ENCODE measurements at regions not wholly inside any gene's neighbourhood (a gene's known extent, or its start where the extent isn't known, plus 50 kb on each side); places are given as distances from the start of the nearest gene placed in this dataset.
"Not testable (repeated sequence)": the region's sequence is repeated elsewhere in the genome, so short reads cannot be mapped to it uniquely, and the experiment has no call there.

DNA sequence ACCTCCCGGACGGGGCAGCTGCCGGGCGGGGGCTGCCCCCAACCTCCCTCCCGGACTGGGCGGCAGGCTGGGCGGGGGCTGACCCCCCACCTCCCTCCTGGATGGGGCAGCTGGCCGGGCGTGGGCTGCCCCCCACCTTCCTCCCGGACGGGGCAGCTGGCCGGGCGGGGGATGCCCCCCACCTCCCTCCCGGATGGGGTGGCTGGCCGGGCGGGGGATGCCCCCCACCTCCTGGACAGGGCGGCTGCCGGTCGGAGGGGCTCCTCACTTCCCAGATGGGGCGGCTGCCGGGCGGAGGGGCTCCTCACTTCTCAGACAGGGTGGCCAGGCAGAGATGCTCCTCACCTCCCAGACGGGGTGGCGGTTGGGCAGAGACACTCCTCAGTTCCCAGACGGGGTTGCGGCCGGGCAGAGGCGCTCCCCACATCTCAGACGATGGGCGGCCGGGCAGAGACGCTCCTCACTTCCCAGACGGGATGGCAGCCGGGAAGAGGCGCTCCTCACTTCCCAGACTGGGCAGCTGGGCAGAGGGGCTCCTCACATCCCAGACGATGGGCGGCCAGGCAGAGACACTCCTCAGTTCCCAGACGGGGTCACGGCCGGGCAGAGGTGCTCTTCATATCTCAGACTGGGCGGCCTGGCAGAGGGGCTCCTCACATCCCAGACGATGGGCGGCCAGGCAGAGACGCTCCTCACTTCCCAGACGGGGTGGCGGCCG is 691.1 kb downstream of the BRINP1 start:
- H3K4me1 Mint-ChIP-seq (ENCODE audit: low read depth); H3K4me3 Mint-ChIP-seq; H3K36me3 Mint-ChIP-seq (ENCODE audit: low read depth); intact Hi-C loops (cut with micrococcal nuclease); H3K27me3 Mint-ChIP-seq (ENCODE audit: insufficient read depth); H3K27ac Mint-ChIP-seq; DNase-seq (ENCODE audit: low spot score); H3K9me3 Mint-ChIP-seq: not testable (repeated sequence)

DNA sequence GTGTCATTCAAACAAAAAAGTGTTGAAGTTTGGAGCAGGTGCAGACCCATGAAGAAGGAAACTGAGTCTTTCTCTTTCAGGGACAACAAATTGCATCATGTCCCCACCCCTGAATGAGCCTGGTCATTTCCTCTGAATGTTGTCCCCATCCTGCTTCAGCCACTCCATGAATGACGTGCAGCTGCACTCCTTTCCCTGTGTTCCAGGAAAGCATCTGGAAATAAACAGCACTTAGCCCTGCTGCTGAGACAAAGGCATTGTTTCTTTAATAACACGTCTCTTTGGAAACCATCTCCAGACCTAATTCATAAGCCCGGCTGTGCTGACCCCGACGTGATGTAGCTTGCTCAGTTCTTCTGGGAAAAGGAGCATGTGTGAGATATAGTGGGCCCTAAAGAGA is 682.3 kb downstream of the BRINP1 start:
- DNase-seq (ENCODE audit: low spot score): no peak
- Mint-ChIP-seq H3K27me3 (ENCODE audit: insufficient read depth) (no peaks in the 10 kb centered on the region), H3K4me3 (no peak overlapping the region), H3K27ac (no peak overlapping the region), H3K9me3 (no peaks in the 10 kb centered on the region), H3K4me1 (ENCODE audit: low read depth) (no peaks in the 10 kb centered on the region), H3K36me3 (ENCODE audit: low read depth) (no peaks in the 10 kb centered on the region)
- intact Hi-C loops (cut with micrococcal nuclease): no loop called here

DNA sequence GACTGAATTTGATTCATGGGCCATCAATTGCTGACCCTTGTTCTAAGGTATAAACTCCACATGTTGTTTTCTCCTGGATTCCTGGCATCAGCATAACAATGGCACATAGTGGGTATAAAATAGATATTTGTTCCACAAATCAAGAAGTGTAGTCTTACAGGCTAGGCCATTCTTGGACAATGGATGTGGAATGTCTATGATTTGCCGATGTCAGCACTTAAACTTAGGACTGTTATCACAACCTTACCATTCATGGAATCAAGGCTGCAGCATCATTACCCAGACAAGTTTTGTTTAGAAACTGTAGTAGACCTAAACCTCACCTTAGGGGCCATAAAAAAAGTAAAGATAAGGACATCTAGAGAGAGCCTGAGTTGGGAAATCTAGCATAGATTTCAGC is 680.0 kb downstream of the BRINP1 start:
- Mint-ChIP-seq H3K4me1 (ENCODE audit: low read depth) (no peaks in the 10 kb centered on the region), H3K9me3 (no peaks in the 10 kb centered on the region), H3K4me3 (no peak overlapping the region), H3K27me3 (ENCODE audit: insufficient read depth) (no peaks in the 10 kb centered on the region), H3K36me3 (ENCODE audit: low read depth) (no peaks in the 10 kb centered on the region), H3K27ac (no peak overlapping the region)
- intact Hi-C loops (cut with micrococcal nuclease): no loop called here
- DNase-seq (ENCODE audit: low spot score): no peak

DNA sequence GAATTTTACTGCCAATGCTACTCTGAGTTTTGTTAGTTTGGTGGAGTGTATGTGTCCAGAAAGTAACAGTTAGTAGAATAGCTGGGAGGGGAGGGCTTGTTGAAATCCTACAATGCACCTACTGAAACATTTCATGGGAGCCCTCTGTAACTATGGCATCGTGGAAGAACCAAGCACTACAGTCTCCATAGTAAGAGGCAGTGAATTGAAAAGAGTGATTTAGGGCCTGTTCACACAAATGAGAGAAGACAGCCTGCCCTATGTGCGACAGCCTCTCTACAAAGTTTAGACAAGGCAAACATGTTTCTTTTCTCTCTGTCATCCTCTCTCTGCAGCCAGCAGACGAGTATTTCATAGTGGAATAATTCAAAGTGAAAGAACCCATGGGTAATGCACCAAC is 676.6 kb downstream of the BRINP1 start:
- no peak overlapping the region for H3K27ac Mint-ChIP-seq
- DNase-seq (ENCODE audit: low spot score): no peak
- no peaks in the 10 kb centered on the region for H3K9me3 Mint-ChIP-seq
- H3K4me3 Mint-ChIP-seq: no peak overlapping the region
- no peaks in the 10 kb centered on the region for H3K36me3 Mint-ChIP-seq (ENCODE audit: low read depth)
- no peaks in the 10 kb centered on the region for H3K4me1 Mint-ChIP-seq (ENCODE audit: low read depth)
- intact Hi-C loops (cut with micrococcal nuclease): no loop called here
- no peaks in the 10 kb centered on the region for H3K27me3 Mint-ChIP-seq (ENCODE audit: insufficient read depth)

DNA sequence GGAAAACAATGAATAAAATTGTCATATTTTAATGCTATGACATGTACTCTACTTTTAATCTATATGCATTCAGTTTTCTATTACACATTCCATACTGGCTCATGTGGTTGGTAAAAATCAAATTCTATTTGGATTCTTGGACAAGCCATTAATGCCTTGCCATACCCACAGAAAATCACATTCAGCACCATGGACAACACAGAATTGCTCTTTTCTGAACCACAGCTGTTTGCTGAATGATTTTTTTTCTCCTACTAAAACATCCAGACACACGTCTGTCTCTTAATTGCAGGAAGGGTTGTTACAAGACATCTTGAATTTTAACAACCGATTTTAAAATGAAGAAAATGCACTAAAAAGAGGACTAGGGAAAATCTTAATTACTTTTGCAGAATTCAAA is 675.6 kb downstream of the BRINP1 start:
- Mint-ChIP-seq H3K27me3 (ENCODE audit: insufficient read depth) (no peaks in the 10 kb centered on the region), H3K4me3 (no peak overlapping the region), H3K4me1 (ENCODE audit: low read depth) (no peaks in the 10 kb centered on the region), H3K36me3 (ENCODE audit: low read depth) (no peaks in the 10 kb centered on the region), H3K9me3 (no peaks in the 10 kb centered on the region), H3K27ac (no peak overlapping the region)
- intact Hi-C loops (cut with micrococcal nuclease): no loop called here
- DNase-seq (ENCODE audit: low spot score): no peak

DNA sequence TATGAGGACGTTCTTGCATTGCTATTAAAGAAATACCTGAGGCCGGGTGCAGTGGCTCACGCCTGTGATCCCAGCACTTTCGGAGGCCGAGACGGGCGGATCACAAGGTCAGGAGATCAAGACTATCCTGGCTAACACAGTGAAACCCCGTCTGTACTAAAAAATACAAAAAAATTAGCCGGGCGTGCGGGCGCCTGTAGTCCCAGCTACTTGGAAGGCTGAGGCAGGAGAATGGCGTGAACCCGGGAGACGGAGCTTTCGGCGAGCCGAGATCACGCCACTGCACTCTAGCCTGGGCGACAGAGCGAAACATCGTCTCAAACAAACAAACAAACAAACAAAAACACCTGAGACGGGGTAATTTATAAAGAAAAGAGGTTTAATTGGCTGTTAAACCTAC is 674.0 kb downstream of the BRINP1 start:
- H3K9me3 Mint-ChIP-seq; H3K27ac Mint-ChIP-seq; intact Hi-C loops (cut with micrococcal nuclease); H3K27me3 Mint-ChIP-seq (ENCODE audit: insufficient read depth); DNase-seq (ENCODE audit: low spot score); H3K36me3 Mint-ChIP-seq (ENCODE audit: low read depth); H3K4me1 Mint-ChIP-seq (ENCODE audit: low read depth); H3K4me3 Mint-ChIP-seq: not testable (repeated sequence)

DNA sequence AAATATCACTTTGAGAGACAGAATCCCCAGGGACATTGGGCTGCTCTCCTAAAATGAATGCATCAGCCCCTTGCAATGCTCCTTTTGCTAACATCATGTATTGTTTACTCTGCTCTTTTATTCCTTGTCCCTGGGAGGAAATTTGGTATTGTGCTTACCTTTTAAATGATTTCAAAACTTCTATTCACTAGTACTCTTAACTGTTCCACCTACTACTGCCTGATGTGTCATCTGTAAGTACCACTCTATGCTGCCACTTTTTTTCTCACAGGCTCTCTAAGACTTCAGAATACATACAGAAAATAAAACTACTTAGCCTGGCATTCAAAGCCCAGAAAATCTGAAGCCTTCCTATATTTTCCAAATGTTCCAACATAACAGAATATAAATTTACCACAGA is 667.2 kb downstream of the BRINP1 start:
- no peak for DNase-seq (ENCODE audit: low spot score)
- H3K27ac Mint-ChIP-seq: no peak overlapping the region
- H3K36me3 Mint-ChIP-seq (ENCODE audit: low read depth): no peaks in the 10 kb centered on the region
- no peak overlapping the region for H3K4me3 Mint-ChIP-seq
- no peaks in the 10 kb centered on the region for H3K9me3 Mint-ChIP-seq
- intact Hi-C loops (cut with micrococcal nuclease): no loop called here
- no peaks in the 10 kb centered on the region for H3K27me3 Mint-ChIP-seq (ENCODE audit: insufficient read depth)
- no peaks in the 10 kb centered on the region for H3K4me1 Mint-ChIP-seq (ENCODE audit: low read depth)

DNA sequence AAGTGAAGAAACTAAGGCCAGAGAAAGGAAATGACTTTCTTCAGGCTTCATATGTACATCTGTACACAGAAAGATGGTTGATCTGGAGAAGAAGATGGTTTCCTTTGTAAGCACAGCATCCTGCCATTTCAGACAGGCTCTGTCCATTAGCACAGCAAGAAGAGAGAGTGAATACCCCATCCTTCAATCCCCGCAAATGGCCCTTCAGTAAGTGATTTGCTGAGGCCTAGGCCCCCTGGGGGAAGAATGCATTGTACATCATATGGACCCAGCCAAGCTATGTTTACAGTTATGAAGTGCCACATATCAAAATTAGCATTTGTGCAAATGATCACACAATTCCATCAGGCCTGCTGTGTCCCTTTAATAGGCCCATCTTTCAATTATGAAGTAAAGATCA is 657.4 kb downstream of the BRINP1 start:
- Mint-ChIP-seq H3K4me1 (ENCODE audit: low read depth) (no peaks in the 10 kb centered on the region), H3K4me3 (no peak overlapping the region), H3K27ac (no peak overlapping the region), H3K36me3 (ENCODE audit: low read depth) (no peaks in the 10 kb centered on the region), H3K27me3 (ENCODE audit: insufficient read depth) (no peaks in the 10 kb centered on the region), H3K9me3 (no peaks in the 10 kb centered on the region)
- DNase-seq (ENCODE audit: low spot score): no peak
- intact Hi-C loops (cut with micrococcal nuclease): no loop called here

DNA sequence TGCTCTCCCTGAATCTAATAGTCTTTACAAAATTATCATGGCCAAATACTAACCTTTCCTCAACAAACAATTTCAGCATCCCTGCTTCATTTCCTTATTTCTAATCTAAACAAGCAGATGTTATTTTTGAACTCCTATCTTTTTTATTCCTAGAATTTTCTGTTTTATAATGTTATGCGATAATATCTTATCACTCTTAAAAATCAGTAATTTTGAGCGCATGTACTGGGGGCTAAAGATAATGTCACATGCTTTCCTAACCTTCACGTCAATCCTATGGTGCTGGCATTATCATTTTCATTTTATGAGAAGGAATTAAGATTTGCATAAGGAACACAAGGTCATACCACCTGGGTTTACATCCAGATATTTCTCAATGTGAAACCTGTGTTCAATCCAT is 648.0 kb downstream of the BRINP1 start:
- no peak for DNase-seq (ENCODE audit: low spot score)
- Mint-ChIP-seq H3K4me3 (no peak overlapping the region), H3K27ac (no peak overlapping the region), H3K27me3 (ENCODE audit: insufficient read depth) (no peaks in the 10 kb centered on the region), H3K36me3 (ENCODE audit: low read depth) (no peaks in the 10 kb centered on the region), H3K9me3 (no peaks in the 10 kb centered on the region), H3K4me1 (ENCODE audit: low read depth) (no peaks in the 10 kb centered on the region)
- intact Hi-C loops (cut with micrococcal nuclease): no loop called here

DNA sequence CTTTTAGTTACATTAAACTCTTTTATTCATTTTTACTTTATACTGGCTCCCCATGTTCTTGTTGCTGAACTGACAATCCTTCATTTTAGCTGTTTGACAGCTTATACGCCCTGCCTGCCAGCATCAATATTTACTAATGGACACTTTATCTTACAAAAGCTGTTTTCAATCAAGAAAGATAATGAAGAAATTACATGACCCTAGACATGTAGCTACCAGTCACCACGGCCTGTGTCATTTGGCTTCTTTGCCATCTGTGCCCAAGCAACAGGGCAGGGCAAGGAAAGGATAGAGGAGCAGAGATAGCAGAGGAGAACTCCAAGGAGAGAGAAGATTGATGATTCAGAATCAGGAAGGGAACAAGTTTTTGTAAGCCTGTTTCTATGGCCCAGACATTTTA is 647.3 kb downstream of the BRINP1 start:
- H3K9me3 Mint-ChIP-seq: no peaks in the 10 kb centered on the region
- intact Hi-C loops (cut with micrococcal nuclease): no loop called here
- H3K4me1 Mint-ChIP-seq (ENCODE audit: low read depth): no peaks in the 10 kb centered on the region
- no peak for DNase-seq (ENCODE audit: low spot score)
- no peak overlapping the region for H3K27ac Mint-ChIP-seq
- H3K27me3 Mint-ChIP-seq (ENCODE audit: insufficient read depth): no peaks in the 10 kb centered on the region
- no peaks in the 10 kb centered on the region for H3K36me3 Mint-ChIP-seq (ENCODE audit: low read depth)
- no peak overlapping the region for H3K4me3 Mint-ChIP-seq

DNA sequence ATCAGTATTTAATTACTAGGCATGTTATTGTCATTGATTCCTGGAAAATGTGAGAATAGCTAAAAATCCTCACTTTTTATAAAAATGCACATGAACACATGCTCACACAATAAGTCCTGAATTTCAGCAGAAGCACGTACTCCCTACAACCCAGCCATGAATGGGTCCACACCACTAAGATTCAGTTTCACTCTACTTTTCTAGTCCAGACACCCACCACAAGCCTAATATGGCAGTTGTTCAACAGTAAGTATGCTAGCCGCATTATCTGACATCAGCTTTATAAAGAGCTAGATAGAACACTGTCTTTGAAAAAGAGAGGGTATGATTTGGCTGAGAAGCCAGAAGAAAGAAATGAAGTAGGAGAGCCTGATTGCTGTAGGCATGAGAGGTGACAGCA is 639.3 kb downstream of the BRINP1 start:
- Mint-ChIP-seq H3K27ac (no peak overlapping the region), H3K4me1 (ENCODE audit: low read depth) (no peaks in the 10 kb centered on the region), H3K27me3 (ENCODE audit: insufficient read depth) (no peaks in the 10 kb centered on the region), H3K4me3 (no peak overlapping the region), H3K36me3 (ENCODE audit: low read depth) (no peaks in the 10 kb centered on the region), H3K9me3 (peaks cover 16% of the 10 kb centered on the region)
- intact Hi-C loops (cut with micrococcal nuclease): no loop called here
- no peak for DNase-seq (ENCODE audit: low spot score)

DNA sequence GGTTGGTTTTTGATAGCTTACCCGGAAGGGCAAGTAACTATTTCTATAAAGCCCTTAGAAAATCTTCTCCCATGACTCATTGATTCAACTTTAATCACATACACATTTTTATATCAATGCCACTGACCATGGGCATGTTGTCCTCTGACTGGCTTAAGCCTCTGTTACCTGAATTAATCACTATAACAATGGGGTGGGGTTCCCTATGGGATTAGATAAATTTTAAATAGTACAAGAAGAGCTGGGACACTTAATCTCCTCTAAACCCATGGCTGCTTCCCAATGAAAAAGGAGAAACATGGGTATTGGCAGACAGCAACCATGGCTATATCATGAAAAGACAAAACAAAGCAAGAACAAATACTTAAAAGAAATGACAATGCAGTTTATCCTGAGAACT is 636.2 kb downstream of the BRINP1 start:
- Mint-ChIP-seq H3K9me3 (peaks cover 26% of the 10 kb centered on the region), H3K27ac (no peak overlapping the region), H3K4me1 (ENCODE audit: low read depth) (no peaks in the 10 kb centered on the region), H3K27me3 (ENCODE audit: insufficient read depth) (no peaks in the 10 kb centered on the region), H3K36me3 (ENCODE audit: low read depth) (no peaks in the 10 kb centered on the region), H3K4me3 (no peak overlapping the region)
- intact Hi-C loops (cut with micrococcal nuclease): no loop called here
- no peak for DNase-seq (ENCODE audit: low spot score)

DNA sequence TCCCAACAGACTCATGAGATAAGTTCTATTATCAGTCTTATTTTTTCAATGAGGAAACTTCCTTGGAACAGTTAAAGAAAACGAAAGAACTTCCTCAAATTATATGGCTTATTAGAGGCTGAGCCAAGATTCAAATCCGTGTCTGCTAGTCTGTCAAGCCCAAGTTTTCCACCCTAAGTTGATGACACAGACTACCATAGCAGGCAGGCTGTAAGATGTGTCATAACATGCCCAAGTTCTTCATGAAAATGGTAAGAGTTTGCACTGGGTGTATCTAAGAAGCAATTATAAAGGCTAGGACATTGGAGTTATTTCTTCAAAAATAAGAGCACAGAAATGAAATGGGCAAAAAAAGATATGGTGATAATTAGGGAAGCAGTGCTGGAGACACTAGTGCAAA is 634.5 kb downstream of the BRINP1 start:
- H3K4me3 Mint-ChIP-seq: no peak overlapping the region
- no peaks in the 10 kb centered on the region for H3K4me1 Mint-ChIP-seq (ENCODE audit: low read depth)
- no peaks in the 10 kb centered on the region for H3K36me3 Mint-ChIP-seq (ENCODE audit: low read depth)
- H3K27ac Mint-ChIP-seq: no peak overlapping the region
- intact Hi-C loops (cut with micrococcal nuclease): no loop called here
- no peaks in the 10 kb centered on the region for H3K27me3 Mint-ChIP-seq (ENCODE audit: insufficient read depth)
- no peak for DNase-seq (ENCODE audit: low spot score)
- H3K9me3 Mint-ChIP-seq: peaks cover 32% of the 10 kb centered on the region

DNA sequence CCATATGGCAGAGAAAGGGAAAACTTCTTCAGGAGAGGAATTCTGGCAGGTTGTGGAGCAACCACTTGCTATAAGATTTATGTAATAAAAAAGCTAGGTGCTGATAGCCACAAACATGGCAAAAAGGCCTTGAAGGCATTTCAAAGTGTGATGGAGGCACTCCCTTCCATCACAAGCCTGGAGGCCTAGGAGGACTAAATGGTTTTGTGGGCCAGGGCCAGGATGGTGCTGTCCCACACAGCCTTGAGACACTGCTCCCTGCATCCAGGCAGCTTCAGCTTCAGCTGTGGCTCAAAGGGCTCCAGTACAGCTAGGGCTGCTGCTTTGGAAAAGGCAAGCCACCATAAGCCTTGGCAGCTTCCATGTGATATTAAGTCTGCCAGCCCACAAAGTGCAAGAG is 632.8 kb downstream of the BRINP1 start:
- no peaks in the 10 kb centered on the region for H3K36me3 Mint-ChIP-seq (ENCODE audit: low read depth)
- intact Hi-C loops (cut with micrococcal nuclease): no loop called here
- DNase-seq (ENCODE audit: low spot score): no peak
- no peak overlapping the region for H3K4me3 Mint-ChIP-seq
- H3K27ac Mint-ChIP-seq: no peak overlapping the region
- peaks cover 32% of the 10 kb centered on the region for H3K9me3 Mint-ChIP-seq
- H3K4me1 Mint-ChIP-seq (ENCODE audit: low read depth): no peaks in the 10 kb centered on the region
- no peaks in the 10 kb centered on the region for H3K27me3 Mint-ChIP-seq (ENCODE audit: insufficient read depth)

Data from activated T-helper 1 cell treated with anti-CD3 and anti-CD28 coated beads, Interleukin-12 subunit alpha, Interleukin-12 subunit beta, Interleukin-2, Interleukin-4 antibody, amounts not matched to agents 30 ng/mL and 10 ng/mL and 1 ng/mL, durations not matched to agents 14 hours and 24 hours and 36 hours (primary cell).